Stomach (tissue), 8 donors: ENCODE measurements at regions not wholly inside any gene's neighbourhood (a gene's known extent, or its start where the extent isn't known, plus 50 kb on each side); places are given as distances from the start of the nearest gene placed in this dataset.

Experiments
- DNase-seq, 2 donors: peaks; one replicate each; pipeline versions ENCODE4 v3.0.0 to v3.0.0-alpha.2; 2013 to 2019
- H3K27ac ChIP-seq, 5 donors: fragments of 200-600 bp in 4 of 5; sonication (generic) in 4 of 5; one replicate each; pipeline ENCODE4 v1.5.1; 2013 to 2019; ENCODE audit warnings: mild to moderate bottlenecking in 1 of 5, moderate library complexity in 1 of 5
- H3K27me3 ChIP-seq, 3 donors: fragments of 200-600 bp; sonication (generic); one replicate each; pipeline ENCODE4 v1.5.1; 2017 to 2019; ENCODE audit warnings: mixed run types in 1 of 3
- H3K36me3 ChIP-seq, 4 donors: fragments of 200-600 bp; sonication (generic); 1 replicate in 3 of 4; 2 replicates in 1 of 4; pipeline ENCODE4 v1.5.1; 2016 to 2019
- H3K4me1 ChIP-seq, 4 donors: fragments of 200-600 bp; sonication (generic); one replicate each; pipeline ENCODE4 v1.5.1; 2016 to 2019
- H3K4me3 ChIP-seq, 4 donors: fragments of 200-600 bp; sonication (generic) in 3 of 4; one replicate each; pipeline ENCODE4 v1.5.1; 2016 to 2019; ENCODE audit warnings: mild to moderate bottlenecking in 1 of 4
- H3K9me3 ChIP-seq, 4 donors: fragments of 200-600 bp; sonication (generic); one replicate each; pipeline ENCODE4 v1.5.1; 2016 to 2019
- EP300 ChIP-seq: sonication (generic); formaldehyde crosslinking; IDR thresholded peaks from one replicate; pipeline ENCODE4 v1.6.1; 2017; ENCODE audit warnings: antibody characterized with exemption
- POLR2A ChIP-seq, 4 donors: fragments of 450-650 bp; IDR thresholded peaks; one replicate each; pipeline ENCODE4 v1.6.1; 2016; ENCODE audit warnings: antibody characterized with exemption in 4 of 4, control low read depth in 2 of 4, mild to moderate bottlenecking in 1 of 4, moderate library complexity in 1 of 4
- POLR2AphosphoS5 ChIP-seq, 3 donors: sonication (generic); formaldehyde crosslinking; IDR thresholded peaks; one replicate each; pipeline ENCODE4 v1.6.1; 2016; ENCODE audit warnings: antibody characterized with exemption in 3 of 3
- WGBS, 5 donors: extraction: QIAGEN DNeasy Blood & Tissue Kit in 3 of 5; methylation state at CpG; one replicate each; pipeline versions ENCODE4 v1.1.5 to v1.1.7; 2013 to 2018; 5-methylcytosine and 5-hydroxymethylcytosine counted together
- intact Hi-C: fragments of 100-400 bp; cut with DNase I; formaldehyde crosslinking; loops from one replicate; pipeline ENCODE4 v1.15.1; 2023; ENCODE audit warnings: low total_unique reads
- TF ChIP-seq, protein P1 (sequence below), 7 experiments: fragments of 450-650 bp in 4 of 7; fragments of 200-600 bp in 3 of 7; sonication (generic) in 3 of 7; IDR thresholded peaks; one replicate each; pipeline ENCODE4 v1.5.1; 2016 to 2019; ENCODE audit warnings: antibody characterized with exemption in 7 of 7, control low read depth in 2 of 7, mild to moderate bottlenecking in 1 of 7
- donor health status: healthy with polysubstance abuse.
- donor health status: Bipolar disorder and iron deficiency.
- donor health status: healthy.

DNA sequence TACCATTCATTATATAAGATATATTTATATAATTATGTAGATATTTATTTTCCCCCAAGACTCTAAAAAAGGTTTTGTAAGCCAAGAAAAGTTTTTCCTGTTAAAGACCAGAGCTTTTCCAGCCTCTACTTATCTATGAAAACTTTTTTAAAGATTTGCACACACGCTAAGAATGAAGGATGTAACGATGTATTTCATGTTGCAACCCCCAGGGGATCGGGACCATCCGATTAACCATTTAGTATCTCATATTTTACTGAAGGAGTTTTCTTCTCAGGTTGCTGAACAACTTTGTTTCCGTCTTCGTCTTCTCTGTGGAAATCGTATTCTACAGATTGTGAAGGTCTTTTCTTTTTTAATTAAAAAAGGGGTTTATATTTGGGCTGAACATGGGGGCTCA lies 70.0 kb upstream of the SASH1 start:
- Histone ChIP-seq H3K9me3 (no peaks in the 10 kb centered on the region), H3K27ac (no peak overlapping the region), H3K4me1 (peaks cover 0 to 7% (median 0%) of the 10 kb centered on the region in 4 donors), H3K27me3 (no peaks in the 10 kb centered on the region), H3K4me3 (no peak overlapping the region), H3K36me3 (no peaks in the 10 kb centered on the region)
- intact Hi-C loops: no loop called here
- no peak for DNase-seq
- WGBS, 5 donors: 74 to 85% (median 85%) methylated on average over 7 of the region's 7 CpGs
- TF ChIP-seq, protein P1, sequence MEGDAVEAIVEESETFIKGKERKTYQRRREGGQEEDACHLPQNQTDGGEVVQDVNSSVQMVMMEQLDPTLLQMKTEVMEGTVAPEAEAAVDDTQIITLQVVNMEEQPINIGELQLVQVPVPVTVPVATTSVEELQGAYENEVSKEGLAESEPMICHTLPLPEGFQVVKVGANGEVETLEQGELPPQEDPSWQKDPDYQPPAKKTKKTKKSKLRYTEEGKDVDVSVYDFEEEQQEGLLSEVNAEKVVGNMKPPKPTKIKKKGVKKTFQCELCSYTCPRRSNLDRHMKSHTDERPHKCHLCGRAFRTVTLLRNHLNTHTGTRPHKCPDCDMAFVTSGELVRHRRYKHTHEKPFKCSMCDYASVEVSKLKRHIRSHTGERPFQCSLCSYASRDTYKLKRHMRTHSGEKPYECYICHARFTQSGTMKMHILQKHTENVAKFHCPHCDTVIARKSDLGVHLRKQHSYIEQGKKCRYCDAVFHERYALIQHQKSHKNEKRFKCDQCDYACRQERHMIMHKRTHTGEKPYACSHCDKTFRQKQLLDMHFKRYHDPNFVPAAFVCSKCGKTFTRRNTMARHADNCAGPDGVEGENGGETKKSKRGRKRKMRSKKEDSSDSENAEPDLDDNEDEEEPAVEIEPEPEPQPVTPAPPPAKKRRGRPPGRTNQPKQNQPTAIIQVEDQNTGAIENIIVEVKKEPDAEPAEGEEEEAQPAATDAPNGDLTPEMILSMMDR (IDR thresholded peaks at IDR 0.05): no peak
- TF ChIP-seq EP300 (no peak), POLR2A (IDR thresholded peaks at IDR 0.05) (no peak), POLR2AphosphoS5 (IDR thresholded peaks at IDR 0.05) (no peak)

DNA sequence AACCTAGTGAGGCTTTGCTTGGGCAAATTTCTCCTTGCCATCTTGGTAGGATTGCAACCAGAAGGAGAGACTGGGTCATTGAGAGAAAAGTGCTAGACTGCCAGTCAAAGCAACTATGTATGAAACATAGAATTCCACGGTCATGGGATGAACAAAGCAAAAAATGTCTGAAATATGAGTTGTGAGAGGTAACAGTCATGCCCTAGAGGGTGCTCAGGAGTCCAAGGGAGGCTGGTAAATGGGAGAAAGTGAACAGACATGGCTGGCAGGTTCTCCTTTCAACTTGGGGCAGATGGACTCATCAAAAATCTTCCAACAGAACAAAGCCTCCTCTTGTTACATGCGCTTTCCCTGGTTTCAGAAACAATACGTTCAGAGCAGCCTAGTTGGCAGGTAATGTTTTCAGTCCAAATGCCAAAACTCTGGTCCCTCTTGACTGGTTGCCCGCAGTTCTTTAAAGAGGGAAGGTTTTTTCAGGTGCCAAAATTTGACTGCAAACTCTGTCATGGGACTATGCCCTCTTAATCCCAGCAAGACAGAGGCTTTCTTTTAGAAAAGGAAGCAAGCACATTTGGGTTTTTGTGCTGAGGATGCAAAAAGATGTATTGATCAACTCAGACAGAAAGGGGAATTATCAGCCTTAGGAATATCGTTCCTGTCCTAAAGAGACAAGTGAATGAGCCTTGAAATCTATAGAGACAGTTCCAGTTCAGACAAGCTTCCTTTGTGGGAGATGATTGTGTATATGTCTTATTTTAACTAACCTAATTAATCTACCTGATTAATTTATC lies 68.5 kb upstream of the SASH1 start:
- Histone ChIP-seq H3K27ac (no peak overlapping the region), H3K36me3 (no peaks in the 10 kb centered on the region), H3K4me3 (no peak overlapping the region), H3K9me3 (no peaks in the 10 kb centered on the region), H3K4me1 (no peaks in the 10 kb centered on the region), H3K27me3 (no peaks in the 10 kb centered on the region)
- 84 to 93% (median 86%) methylated on average over 5 of the region's 5 CpGs for WGBS, 5 donors
- intact Hi-C loops: no loop called here
- no peak for TF ChIP-seq POLR2AphosphoS5 (IDR thresholded peaks at IDR 0.05)
- TF ChIP-seq EP300: no peak
- TF ChIP-seq POLR2A (IDR thresholded peaks at IDR 0.05): no peak
- TF ChIP-seq, protein P1 (IDR thresholded peaks at IDR 0.05): no peak
- no peak for DNase-seq

DNA sequence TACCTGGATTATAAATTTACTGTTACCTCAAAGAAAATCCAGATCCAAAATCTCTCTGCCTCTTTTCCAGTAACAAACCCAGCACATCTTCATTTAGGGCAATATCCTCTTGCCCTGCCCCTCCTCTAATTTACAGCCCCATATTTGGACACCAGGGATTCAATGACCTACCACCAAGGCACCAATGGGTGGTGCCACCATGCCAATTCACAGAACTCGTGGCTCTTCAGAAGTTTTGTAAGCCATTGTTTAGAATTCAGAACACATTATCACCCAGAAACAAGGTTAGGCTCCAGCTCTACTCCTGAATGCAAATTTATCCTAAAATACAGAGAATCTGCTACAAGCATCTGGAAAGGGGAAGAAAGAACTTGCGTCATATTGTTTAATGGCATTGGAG lies 67.8 kb upstream of the SASH1 start:
- DNase-seq: no peak
- H3K27me3 ChIP-seq: no peaks in the 10 kb centered on the region
- no peaks in the 10 kb centered on the region for H3K36me3 ChIP-seq
- intact Hi-C loops: no loop called here
- TF ChIP-seq POLR2AphosphoS5 (IDR thresholded peaks at IDR 0.05): no peak
- no peak for TF ChIP-seq EP300
- TF ChIP-seq POLR2A (IDR thresholded peaks at IDR 0.05): no peak
- TF ChIP-seq, protein P1 (IDR thresholded peaks at IDR 0.05): no peak
- H3K4me1 ChIP-seq: no peaks in the 10 kb centered on the region
- no peak overlapping the region for H3K27ac ChIP-seq
- WGBS, 5 donors: 74 to 84% (median 82%) methylated on average over 2 of the region's 2 CpGs
- no peaks in the 10 kb centered on the region for H3K9me3 ChIP-seq
- H3K4me3 ChIP-seq: no peak overlapping the region

- DNase-seq: no peak
- no peak overlapping the region for H3K27ac ChIP-seq
- 79 to 91% (median 87%) methylated on average over 2 of the region's 2 CpGs for WGBS, 5 donors
- no peaks in the 10 kb centered on the region for H3K27me3 ChIP-seq
- intact Hi-C loops: no loop called here
- H3K4me3 ChIP-seq: no peak overlapping the region
- no peaks in the 10 kb centered on the region for H3K9me3 ChIP-seq
- no peak for TF ChIP-seq POLR2A (IDR thresholded peaks at IDR 0.05)
- no peak for TF ChIP-seq EP300
- TF ChIP-seq POLR2AphosphoS5 (IDR thresholded peaks at IDR 0.05): no peak
- TF ChIP-seq, protein P1 (IDR thresholded peaks at IDR 0.05): no peak
- H3K4me1 ChIP-seq: no peaks in the 10 kb centered on the region
- no peaks in the 10 kb centered on the region for H3K36me3 ChIP-seq
Observed at GRCh38 chr6:148285205-148285604, 57.4 kb upstream of the SASH1 start.
